HG02970 (cell line): ENCODE measurements at regions not wholly inside any gene's neighbourhood (a gene's known extent, or its start where the extent isn't known, plus 50 kb on each side); places are given as distances from the start of the nearest gene placed in this dataset.

ENCODE experiments used
- ATAC-seq: cut with Tn5 transposase; IDR thresholded peaks from one replicate; pipeline ENCODE4 v1.9.1; 2021; ENCODE audit warnings: mild to moderate bottlenecking, moderate library complexity, moderate number of reproducible peaks; ENCODE audit not compliant: unreplicated experiment, low FRiP score

DNA sequence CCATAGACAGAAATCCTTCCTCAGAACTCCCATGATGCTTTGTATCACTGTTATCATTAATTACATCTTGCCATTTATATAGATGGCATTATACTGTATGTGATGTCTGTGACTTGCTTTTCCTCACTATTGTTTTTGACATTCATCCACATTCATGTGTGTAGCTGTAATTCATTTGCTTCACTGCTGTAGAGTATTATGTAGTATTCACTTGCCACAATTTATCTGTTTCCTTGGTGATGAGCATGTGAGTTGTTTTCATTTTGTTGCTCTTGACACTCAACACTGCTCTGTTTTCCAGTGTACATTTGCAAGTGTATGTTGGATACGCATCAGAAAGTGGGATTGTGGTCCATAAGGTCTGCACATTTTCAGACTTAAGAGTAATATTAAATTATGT, 328.6 kb upstream of the C11orf87 start:
- no peak for ATAC-seq

DNA sequence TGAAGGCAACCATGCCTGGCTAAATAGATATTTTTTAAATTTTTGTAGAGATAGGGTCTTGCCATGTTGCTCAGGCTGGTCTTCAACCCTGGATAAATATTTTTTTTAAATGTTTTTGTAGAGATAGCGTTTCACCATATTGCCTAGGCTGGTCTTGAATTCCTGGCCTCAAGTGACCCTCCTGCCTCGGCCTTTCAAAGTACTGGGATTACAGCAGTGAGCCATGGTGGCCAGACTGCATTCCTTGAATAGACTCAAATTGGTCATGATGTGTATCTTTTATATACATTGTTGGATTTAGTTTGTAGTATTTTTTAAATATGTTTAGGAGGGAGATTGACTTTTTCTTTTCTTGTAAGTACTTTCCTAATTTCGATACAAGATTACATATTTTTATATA, 325.7 kb upstream of the C11orf87 start:
- ATAC-seq: no peak

DNA sequence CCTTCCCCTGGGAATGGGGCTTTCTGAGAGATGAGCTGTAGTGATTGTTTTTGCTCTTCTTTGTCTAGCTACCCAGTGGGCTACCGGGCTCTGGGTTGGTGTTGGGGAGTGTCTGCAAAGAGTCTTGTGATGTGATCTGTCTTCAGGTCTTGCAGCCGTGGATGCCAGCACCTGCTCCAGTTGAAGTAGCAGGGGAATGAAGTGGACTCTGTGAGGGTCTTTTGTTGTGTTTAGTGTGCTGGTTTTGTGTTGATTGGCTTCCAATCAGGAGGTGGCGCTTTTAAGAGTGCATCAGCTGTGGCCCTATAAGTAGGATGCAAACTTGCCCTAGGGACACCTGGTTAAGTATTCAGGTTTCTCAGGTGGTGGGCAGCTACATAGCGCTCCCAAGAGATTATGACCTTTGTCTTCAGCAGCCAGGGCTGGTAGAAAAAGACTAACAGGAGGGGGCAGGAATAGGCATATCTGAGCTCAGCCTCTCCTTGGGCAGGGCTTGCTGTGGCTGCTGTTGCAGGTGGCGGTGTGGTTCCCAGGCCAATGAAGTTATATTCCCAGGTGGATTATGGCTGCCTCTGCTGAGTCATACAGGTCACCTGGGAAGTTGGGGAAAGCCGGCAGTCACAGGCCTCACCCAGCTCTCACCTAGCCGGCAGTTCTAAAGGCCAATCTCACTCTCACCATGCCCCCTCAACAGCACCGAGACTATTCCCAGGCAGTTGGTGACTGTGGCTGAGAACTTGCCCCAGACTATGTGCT, 315.7 kb upstream of the C11orf87 start:
- ATAC-seq: no peak

DNA sequence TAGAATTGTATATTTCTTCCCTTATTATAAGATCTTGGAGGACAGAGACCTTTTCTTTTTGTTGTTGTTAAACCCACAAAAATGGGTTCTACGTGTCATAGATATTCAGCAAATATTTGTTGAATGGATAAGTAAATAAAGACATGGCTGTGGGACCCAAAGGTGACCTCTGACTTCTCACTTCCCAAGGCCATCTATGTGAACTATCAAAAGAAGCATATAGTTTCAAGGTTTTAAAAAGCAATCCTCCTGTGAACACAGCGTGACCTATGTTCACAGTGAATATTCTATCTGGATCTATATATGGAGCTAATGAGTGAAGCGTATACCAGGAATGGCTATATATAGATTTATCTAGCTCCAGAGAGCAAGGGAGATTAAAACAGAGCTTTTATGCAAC, 312.8 kb upstream of the C11orf87 start:
- no peak for ATAC-seq

DNA sequence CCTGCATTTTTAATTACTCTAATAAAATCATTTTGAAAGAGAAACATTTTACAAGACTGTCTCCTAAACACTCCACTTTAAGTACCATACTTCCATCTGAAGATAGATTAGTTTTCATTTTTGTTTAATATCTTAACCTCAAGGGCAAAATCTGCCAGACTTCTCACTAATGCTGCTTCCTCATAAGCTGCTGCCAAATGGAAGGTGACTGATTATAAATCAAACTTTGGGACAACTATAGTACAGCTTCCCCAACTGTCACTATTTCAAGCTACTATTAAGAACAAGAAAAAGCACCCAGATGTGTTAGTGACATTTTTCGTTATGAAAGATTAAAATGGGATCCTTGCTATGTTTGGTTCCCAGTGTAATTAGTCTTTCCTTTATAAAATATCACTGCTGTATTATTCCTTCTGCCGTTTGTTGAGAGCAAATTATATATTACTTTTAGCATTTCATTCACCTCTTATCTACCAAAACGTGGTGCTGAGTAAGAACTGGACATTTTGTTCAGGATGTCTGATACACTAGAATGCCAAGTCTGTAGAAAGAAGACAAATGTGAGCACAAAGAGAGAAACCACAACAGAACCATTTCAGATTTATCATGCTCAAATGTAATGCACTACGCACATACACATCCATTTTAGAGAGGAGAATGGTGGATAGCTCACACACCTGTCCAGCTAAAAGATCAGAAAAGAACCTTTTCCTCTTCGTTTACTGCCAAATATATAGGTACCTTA, 312.2 kb upstream of the C11orf87 start:
- no peak for ATAC-seq

DNA sequence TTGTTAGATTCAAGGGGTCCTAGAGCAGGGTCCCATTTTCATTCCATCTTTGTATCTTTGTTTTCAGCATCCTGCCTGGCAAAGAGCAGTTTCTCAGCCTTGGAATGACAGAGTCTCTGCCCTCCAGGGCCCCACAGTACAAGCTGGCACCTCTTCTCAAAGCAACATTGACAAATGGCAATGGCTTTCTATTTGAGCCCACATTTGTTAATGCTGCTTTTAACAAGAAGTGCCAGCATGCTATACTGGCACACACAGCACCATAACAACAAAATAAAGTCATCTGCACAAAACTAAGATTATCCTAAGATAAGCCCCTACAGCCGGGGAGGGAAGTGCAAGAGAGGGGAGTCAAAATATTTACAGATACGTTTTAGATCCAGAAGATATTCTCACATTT, 309.7 kb upstream of the C11orf87 start:
- ATAC-seq: no peak

DNA sequence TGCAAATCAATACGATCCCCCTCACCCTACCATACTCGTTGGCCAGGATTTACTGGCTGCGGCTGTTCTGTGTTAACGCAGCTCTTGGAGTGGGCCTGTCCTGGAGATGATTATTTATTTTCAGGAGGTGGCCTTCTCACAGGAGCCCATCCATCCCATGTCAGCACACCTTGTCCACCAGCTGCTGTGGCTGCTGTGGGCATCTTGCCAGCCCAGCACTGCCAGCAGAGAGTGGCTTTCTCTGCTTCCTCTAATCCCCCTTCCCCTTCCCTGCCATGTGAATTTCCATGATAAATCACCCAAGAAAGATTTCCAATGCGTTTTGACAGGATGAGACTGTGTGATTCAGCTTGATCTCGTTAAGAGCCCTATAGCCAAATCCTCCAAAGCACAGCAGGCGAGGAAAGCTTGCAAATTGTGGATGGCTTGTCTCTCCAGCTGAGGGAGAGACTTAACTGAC, 309.1 kb upstream of the C11orf87 start:
- ATAC-seq: no peak

DNA sequence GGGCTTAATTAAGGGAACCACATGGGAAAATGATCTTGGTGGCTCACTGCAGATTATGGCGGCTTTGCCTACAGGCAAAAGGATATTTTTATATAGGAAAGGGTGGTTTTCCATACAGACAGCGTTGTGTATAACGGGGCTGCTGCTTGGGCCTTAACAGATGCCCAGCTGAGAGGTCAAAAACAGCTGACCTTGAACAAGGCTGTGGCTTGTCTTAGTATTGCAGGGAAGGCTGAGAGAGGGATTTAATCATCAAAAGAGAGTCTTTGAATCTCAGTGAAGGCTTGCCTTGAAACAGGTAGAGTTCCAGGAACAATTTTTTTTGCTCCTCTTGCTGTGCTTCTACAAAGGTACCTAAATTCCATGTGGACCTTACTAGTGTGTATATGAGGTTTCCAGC, 301.6 kb upstream of the C11orf87 start:
- ATAC-seq: no peak

DNA sequence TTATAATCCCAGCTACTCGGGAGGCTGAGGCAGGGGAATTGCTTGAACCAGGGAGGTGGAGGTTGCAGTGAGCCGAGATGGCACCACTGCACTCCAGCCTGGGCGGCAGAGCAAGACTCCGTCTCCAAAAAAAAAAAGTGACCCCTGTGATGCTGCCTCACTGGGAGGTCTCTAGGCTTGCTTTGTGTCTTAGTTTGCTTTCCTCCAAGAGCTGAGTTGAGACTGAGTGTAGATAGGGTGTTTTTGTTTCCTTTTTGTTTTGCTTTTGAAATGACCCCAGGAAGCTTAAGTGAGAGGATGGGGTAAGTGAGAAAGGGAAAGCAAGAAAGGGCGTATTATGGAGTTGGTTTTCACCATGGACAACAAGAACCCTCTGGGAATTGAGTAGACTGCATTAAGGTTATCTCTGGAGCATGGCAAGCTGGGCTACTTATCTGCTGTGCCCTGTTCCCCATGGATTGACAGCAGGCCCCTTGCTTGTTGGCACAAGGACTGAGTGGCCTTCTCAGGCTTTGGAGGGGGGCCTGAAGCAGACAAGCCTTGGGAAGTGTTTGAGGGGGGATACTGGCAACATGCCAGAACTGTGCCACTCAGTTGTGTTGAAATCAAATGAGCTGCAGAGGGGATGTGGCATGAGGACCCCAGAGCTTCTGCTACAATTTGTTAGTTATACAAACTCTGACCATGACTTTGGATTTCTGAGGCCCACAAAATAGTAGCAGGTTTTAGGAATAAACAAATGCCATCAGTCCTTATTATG, 300.6 kb upstream of the C11orf87 start:
- no peak for ATAC-seq

DNA sequence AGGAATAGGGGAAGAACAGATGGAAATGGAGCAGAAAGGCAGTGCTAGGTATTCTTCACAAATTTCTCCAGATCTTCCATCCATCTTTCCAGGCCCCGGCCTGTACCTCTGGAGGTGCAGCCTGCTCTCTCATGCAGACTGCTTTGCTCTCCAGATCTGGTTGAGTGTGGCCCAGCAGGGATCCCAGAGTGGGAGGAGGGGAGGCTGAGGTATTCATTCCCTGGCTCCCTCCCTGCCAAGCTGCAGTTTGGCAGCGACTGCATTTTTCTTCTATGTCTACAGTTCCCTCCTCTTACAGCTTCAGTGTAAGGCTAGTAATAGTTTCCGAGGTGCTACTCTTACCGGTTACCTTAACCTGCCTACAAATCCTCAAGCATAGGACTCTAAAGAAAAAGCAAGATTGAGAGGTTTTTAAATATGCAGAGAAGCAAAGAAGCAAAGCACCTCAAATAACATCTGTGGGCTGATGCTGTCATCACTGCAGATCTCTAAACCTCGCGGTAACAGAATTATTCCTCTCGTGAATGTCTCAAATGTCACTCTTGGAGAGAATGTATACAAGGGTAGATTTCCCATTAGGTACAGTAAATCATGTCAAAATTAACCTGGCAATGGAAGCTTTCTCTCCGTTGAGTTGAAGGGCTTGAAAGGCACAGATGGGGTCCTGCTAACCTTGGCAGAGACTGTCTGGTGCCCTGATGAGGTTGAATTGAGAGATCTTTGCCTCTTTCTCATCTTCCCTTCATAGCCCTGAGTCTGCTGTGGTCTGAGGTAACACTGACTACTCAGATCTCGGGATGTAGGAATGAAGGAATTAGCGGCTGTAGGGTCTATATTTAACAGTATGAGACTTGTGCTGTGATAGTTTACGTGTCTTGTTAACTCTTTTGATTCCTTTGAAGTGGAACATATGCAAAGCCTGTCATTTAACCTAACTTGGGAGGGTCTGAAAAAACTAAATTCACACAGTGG, 297.9 kb upstream of the C11orf87 start:
- ATAC-seq: no peak

DNA sequence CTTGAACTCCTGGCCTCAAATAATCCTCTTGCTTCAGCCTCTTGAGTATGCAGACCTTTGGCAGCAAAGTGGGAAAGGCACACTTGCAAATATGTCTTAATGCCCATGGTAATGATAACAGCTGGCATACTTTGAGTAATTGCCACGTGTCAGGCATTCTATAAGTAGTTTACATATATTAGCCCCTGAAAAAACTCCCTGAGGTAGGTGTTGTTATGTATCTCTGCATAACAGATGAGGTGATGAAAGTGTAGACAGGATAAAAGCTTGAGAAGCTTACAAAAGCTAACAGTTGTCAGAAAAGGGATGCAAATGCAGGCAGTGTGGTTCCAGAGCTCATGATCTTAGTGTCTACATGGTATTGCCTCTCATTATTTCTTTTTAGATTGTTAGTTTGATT, 291.1 kb upstream of the C11orf87 start:
- ATAC-seq: no peak

DNA sequence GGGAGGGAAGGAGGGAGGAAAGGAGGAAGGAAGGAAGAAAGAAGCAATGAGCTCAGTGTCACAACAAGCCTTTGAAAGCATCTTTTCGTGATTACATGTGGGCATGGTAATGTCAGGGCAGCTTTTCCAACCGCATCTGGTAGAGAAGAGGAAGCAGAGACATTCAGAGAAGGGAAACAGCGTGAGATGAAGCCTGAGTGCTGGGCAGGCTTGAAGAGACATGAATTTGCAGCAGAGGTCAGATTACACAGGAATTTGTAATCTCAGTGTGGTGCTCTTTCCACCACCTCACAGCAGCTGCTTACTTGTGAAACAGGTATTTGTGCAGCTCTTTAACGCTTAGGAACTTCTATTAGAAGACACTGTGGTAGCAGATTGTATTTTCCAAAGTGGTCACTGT, 289.5 kb upstream of the C11orf87 start:
- ATAC-seq: no peak

DNA sequence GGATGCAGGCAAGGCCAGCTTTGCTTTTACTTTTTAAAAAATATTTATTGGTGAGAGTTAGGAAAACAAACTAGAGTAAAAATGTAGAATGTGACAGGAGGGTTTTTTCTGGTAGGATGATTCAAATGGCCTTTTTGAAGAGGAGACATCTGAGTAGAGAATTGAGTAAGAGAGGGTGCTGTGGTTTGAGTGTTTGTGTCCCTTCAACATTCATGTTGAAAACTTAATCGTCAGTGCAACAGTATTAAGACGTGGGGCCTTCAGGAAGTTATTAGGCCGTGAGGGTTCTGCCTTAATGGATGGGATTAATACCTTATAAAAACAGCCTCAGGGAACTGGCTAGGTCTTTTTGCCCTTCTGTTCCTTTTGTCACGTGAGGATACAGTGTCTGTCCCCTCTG, 288.8 kb upstream of the C11orf87 start:
- no peak for ATAC-seq

DNA sequence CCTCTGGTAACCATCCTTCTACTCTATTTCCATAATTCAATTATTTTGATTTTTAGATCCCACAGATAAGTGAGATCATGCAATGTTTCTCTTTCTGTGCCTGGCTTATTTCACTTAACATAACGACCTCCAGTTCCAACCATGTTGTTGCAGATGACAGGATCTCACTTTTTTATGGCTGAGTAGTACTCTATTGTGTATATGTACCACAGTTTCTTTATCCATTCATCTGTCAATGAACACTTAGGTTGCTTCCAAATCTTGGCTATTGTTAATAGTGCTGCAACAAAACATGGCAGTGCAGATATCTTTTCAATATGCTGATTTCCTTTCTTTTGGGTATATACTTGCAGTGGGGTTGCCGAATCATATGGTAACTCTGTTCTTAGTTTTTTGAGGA, 286.4 kb upstream of the C11orf87 start:
- ATAC-seq: no peak

DNA sequence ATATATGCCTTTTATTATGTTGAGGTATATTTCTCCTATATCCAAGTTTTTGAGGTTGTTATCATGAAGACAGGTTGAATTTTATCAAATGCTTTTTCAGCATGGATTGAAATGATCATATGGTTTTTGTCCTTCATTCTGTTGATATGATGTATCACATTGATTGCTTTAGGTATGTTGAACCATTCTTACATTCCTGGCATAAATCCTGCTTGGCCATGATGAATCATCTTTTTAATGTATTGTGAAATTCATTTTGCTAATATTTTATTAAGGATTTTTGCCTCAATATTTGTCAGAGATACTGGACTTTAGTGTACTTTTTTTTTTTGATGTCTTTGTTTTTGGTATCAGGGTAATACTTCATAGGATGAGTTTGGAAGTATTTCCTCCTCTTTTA, 283.8 kb upstream of the C11orf87 start:
- no peak for ATAC-seq

DNA sequence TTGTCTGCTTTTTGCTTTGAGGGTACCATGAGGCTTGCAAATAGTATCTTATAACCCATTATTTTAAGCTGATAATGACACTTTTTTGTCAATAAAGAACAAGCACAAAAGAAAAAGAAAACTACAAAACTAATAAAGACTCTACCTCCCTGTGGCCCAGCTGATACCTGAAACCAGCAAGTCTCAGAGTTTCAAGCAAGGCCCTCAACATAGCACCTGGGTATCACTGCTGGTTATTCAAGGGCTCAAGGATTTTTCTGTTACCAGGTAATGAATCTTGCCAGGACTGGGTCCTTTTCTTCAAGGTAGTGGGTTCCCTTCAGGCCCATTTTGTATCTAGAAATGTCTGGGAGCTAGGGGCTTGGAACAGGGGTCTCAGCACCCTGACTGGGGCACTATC, 281.6 kb upstream of the C11orf87 start:
- no peak for ATAC-seq

DNA sequence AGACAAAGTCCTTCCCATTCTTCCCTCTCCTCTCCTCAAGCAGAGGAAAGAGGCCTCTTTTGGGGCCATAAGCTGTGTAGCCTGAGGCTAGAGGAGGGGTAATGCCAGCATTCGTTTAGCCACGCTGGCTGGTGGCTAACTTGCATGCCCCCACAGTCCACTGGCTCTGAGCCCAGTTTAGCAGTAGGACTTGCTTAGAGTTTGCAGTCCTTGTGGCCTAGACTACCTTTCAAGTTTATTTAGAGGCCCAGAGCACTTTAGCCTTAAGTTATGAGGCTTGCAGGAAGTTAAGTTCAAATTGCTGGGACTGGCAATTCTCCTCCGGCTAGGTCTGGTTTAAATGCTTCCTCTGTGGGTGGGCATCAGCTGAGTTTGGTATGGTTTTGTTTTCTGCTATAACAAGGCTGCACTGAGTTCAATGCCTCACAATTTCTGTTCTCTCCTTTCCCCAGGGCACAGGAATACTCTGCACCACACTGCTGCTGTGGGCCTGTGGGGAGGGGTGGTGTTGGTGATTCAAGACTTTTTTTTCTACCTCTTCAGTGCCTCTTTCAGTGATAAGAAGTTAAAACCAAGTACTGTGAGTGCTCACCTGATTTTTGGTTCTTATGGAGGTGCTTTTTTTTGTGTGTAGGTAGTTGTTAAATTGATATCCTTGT, 281.0 kb upstream of the C11orf87 start:
- no peak for ATAC-seq

DNA sequence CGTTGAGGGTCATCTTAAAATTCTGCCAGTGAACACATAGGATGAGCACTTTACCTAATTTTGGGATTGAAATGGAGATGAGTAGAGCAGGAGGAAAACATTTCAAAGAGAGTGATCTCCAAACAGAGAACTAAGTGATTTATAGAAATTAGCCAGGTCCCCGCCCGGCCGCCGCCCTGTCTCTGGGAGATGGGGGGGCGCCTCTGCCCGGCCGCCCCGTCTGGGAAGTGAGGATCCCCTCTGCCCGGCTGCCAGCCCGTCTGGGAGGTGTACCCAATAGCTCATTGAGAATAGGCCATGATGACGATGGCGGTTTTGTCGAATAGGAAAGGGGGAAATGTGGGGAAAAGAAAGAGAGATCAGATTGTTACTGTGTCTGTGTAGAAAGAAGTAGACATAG, 276.7 kb upstream of the C11orf87 start:
- no peak for ATAC-seq

DNA sequence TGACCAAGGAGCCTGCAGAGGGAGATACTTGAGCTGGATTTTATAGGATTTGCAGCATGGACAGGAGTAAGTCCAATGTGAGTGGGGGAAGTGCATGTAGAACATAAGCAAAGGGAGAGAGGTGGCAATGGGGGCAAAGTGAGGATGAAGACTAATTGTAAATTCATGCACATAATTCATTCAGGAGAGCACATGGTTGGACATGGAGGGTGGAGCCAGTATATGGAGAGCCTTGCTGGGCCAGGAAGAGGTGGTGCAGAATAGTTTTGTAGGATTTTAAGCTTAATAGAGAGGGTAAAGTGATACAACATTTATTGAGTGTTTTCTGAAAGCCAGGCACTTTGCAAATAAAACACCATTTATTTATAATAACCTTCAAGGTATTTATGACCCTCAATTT, 274.3 kb upstream of the C11orf87 start:
- ATAC-seq: no peak

DNA sequence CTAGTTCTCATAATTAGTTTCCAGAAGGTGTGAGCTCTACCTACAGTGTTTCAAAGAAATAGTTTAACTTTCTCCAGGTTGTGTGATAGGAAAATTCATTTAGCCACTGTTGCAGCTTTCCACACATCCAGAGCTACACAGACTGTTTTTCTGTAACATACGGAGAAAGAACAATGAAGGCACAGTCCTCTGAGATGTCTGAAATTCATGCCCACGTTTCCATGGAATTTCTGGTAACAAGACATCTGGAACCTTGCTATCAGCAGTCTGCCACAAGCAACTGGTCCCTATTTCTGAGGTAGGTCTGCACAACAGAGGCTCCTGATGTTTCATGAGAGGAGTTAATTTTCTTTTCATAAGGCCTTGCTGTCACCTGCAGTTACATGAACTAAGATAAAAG, 273.3 kb upstream of the C11orf87 start:
- ATAC-seq: no peak
